HEK293 (cell line): ENCODE measurements at regions not wholly inside any gene's neighbourhood (a gene's known extent, or its start where the extent isn't known, plus 50 kb on each side); places are given as distances from the start of the nearest gene placed in this dataset.

Experiments
- CTCF ChIA-PET: fragments of 350-600 bp; formaldehyde crosslinking; extraction: SDS; loops from one replicate; lab custom pipeline; 2021; ENCODE audit warnings: antibody characterized with exemption; lab: Yijun Ruan, JAX
- POLR2A ChIA-PET: fragments of 300-600 bp; formaldehyde crosslinking; extraction: SDS; loops from one replicate; lab custom pipeline; 2020; ENCODE audit warnings: antibody characterized with exemption, inconsistent platforms; lab: Yijun Ruan, JAX
- H3K27ac ChIP-seq: fragments of 200-500 bp; sonication (Bioruptor generic); 2 replicates; pipeline ENCODE4 v1.5.1; 2014; ENCODE audit warnings: low read depth, low read length, control low read depth, inconsistent platforms; ENCODE audit errors: extremely low read depth
- H3K36me3 ChIP-seq, 2 experiments: fragments of 200-500 bp in 1 of 2; sonication (Bioruptor generic) in 1 of 2; 1 replicate in 1 of 2; 2 replicates in 1 of 2; pipeline ENCODE4 v1.5.1; 2014 to 2017; ENCODE audit warnings: inconsistent platforms in 2 of 2, low read length in 2 of 2; ENCODE audit not compliant: control insufficient read depth in 2 of 2, insufficient read depth in 1 of 2
- H3K4me1 ChIP-seq: fragments of 200-500 bp; sonication (Bioruptor generic); 2 replicates; pipeline ENCODE4 v1.5.1; 2014; ENCODE audit warnings: mild to moderate bottlenecking, low read length, inconsistent platforms; ENCODE audit not compliant: control insufficient read depth, insufficient read depth
- H3K4me3 ChIP-seq: 2 replicates; pipeline ENCODE4 v1.5.1; 2011; ENCODE audit warnings: low read depth, mild to moderate bottlenecking, control low read depth, low read length, moderate library complexity
- H3K9me3 ChIP-seq: fragments of 200-500 bp; sonication (Bioruptor generic); 2 replicates; pipeline ENCODE4 v1.5.1; 2014; ENCODE audit warnings: low read depth, low read length, inconsistent platforms; ENCODE audit not compliant: control insufficient read depth, insufficient read depth
- AEBP2 ChIP-seq: fragments of 450-650 bp; formaldehyde crosslinking; IDR thresholded peaks from 2 replicates; pipeline ENCODE4 v1.5.1; 2016; ENCODE audit warnings: missing biosample characterization, missing genetic modification characterization, borderline replicate concordance
- HOXC10 ChIP-seq: sonication (generic); formaldehyde crosslinking; IDR thresholded peaks from 2 replicates; pipeline ENCODE4 v1.8.1; 2023; ENCODE audit warnings: mild to moderate bottlenecking, missing genetic modification reagents
- KLF7 ChIP-seq: fragments of 450-650 bp; formaldehyde crosslinking; IDR thresholded peaks from 2 replicates; pipeline ENCODE4 v1.5.1; 2016; ENCODE audit warnings: missing biosample characterization, missing genetic modification characterization, borderline replicate concordance
- PRDM10 ChIP-seq: fragments of 450-650 bp; formaldehyde crosslinking; IDR thresholded peaks from 2 replicates; pipeline ENCODE4 v1.5.1; 2016; ENCODE audit warnings: missing biosample characterization, missing genetic modification characterization
- SCRT1 ChIP-seq: fragments of 450-650 bp; formaldehyde crosslinking; IDR thresholded peaks from 2 replicates; pipeline ENCODE4 v1.5.1; 2016; ENCODE audit warnings: missing biosample characterization, missing genetic modification characterization, borderline replicate concordance
- SP7 ChIP-seq: fragments of 450-650 bp; formaldehyde crosslinking; IDR thresholded peaks from 2 replicates; pipeline ENCODE4 v1.5.1; 2016; ENCODE audit warnings: missing biosample characterization, missing genetic modification characterization
- TRIM28 ChIP-seq: IDR thresholded peaks from 2 replicates; pipeline ENCODE4 v1.6.1; 2011; ENCODE audit warnings: low read length, control low read depth, borderline replicate concordance
- ZBTB20 ChIP-seq: fragments of 450-650 bp; formaldehyde crosslinking; IDR thresholded peaks from 2 replicates; pipeline ENCODE4 v1.5.1; 2016; ENCODE audit warnings: missing biosample characterization, missing genetic modification characterization
- ZBTB48 ChIP-seq: fragments of 450-650 bp; formaldehyde crosslinking; IDR thresholded peaks from 2 replicates; pipeline ENCODE4 v1.5.1; 2016; ENCODE audit warnings: missing biosample characterization, missing genetic modification characterization
- ZNF112 ChIP-seq: fragments of 450-650 bp; formaldehyde crosslinking; IDR thresholded peaks from 2 replicates; pipeline ENCODE4 v1.5.0; 2017; ENCODE audit warnings: missing biosample characterization, missing genetic modification characterization
- ZNF169 ChIP-seq: fragments of 450-650 bp; formaldehyde crosslinking; IDR thresholded peaks from 2 replicates; pipeline ENCODE4 v1.5.1; 2016; ENCODE audit warnings: missing biosample characterization, missing genetic modification characterization
- ZNF292 ChIP-seq: fragments of 450-650 bp; formaldehyde crosslinking; IDR thresholded peaks from 2 replicates; pipeline ENCODE4 v1.5.1; 2016; ENCODE audit warnings: low read depth, missing biosample characterization, missing genetic modification characterization, borderline replicate concordance
- ZNF311 ChIP-seq: fragments of 450-650 bp; formaldehyde crosslinking; IDR thresholded peaks from 2 replicates; pipeline ENCODE4 v1.5.1; 2017; ENCODE audit warnings: missing biosample characterization, missing genetic modification characterization, borderline replicate concordance
- ZNF37A ChIP-seq: fragments of 450-650 bp; IDR thresholded peaks from 2 replicates; pipeline ENCODE4 v1.5.1; 2018; ENCODE audit warnings: missing biosample characterization, missing genetic modification characterization
- ZNF560 ChIP-seq: fragments of 450-650 bp; formaldehyde crosslinking; IDR thresholded peaks from 2 replicates; pipeline ENCODE4 v1.5.1; 2017; ENCODE audit warnings: missing biosample characterization, missing genetic modification characterization, borderline replicate concordance
- ZNF580 ChIP-seq: fragments of 450-650 bp; formaldehyde crosslinking; IDR thresholded peaks from 2 replicates; pipeline ENCODE4 v1.5.1; 2016; ENCODE audit warnings: missing biosample characterization, missing genetic modification characterization
- ZNF660 ChIP-seq: fragments of 450-650 bp; IDR thresholded peaks from 2 replicates; pipeline ENCODE4 v1.5.1; 2018; ENCODE audit warnings: missing biosample characterization, mild to moderate bottlenecking, missing genetic modification characterization
- ZNF843 ChIP-seq: fragments of 450-650 bp; formaldehyde crosslinking; IDR thresholded peaks from 2 replicates; pipeline ENCODE4 v1.5.1; 2016; ENCODE audit warnings: missing biosample characterization, missing genetic modification characterization
- TF ChIP-seq, protein P1 (sequence below): fragments of 450-650 bp; formaldehyde crosslinking; IDR thresholded peaks from 2 replicates; pipeline ENCODE4 v1.5.1; 2017; ENCODE audit warnings: missing biosample characterization, missing genetic modification characterization
- TF ChIP-seq, protein P2 (sequence below): fragments of 450-650 bp; formaldehyde crosslinking; IDR thresholded peaks from 2 replicates; pipeline ENCODE4 v1.5.1; 2016; ENCODE audit warnings: missing biosample characterization, missing genetic modification characterization

GRCh38 chr12:105576261-105576660 lies 245.8 kb downstream of the C12orf75 start:
- Histone ChIP-seq H3K36me3 (no peaks in the 10 kb centered on the region), H3K4me1 (peaks cover 9% of the 10 kb centered on the region), H3K4me3 (no peak overlapping the region), H3K9me3 (no peaks in the 10 kb centered on the region), H3K27ac (no peak overlapping the region)
- ChIA-PET CTCF (interaction anchor here (1.3 to 1.7 kb wide), 2 partner anchors 11 to 156 kb away, joined by 4 to 5 read pairs; no protein-coding TSS in a partner anchor), POLR2A (no interaction called here)
- TF ChIP-seq ZNF292 (tag by site-specific recombination) (no peak), HOXC10 (no peak)
- TF ChIP-seq, protein P1, sequence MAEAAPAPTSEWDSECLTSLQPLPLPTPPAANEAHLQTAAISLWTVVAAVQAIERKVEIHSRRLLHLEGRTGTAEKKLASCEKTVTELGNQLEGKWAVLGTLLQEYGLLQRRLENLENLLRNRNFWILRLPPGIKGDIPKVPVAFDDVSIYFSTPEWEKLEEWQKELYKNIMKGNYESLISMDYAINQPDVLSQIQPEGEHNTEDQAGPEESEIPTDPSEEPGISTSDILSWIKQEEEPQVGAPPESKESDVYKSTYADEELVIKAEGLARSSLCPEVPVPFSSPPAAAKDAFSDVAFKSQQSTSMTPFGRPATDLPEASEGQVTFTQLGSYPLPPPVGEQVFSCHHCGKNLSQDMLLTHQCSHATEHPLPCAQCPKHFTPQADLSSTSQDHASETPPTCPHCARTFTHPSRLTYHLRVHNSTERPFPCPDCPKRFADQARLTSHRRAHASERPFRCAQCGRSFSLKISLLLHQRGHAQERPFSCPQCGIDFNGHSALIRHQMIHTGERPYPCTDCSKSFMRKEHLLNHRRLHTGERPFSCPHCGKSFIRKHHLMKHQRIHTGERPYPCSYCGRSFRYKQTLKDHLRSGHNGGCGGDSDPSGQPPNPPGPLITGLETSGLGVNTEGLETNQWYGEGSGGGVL = peak; percentile 46; the same call in 1 of the 2 replicates

- H3K4me1 ChIP-seq = peaks cover 5% of the 10 kb centered on the region
- H3K4me3 ChIP-seq = no peak overlapping the region
- ChIA-PET POLR2A (interaction anchor here (1.3 kb wide), 1 partner anchor 18 kb away, joined by 6 read pairs; no protein-coding TSS in a partner anchor), CTCF (interaction anchor here (0.6 kb wide), 1 partner anchor 36 kb away, joined by 3 read pairs; no protein-coding TSS in a partner anchor)
- H3K36me3 ChIP-seq = no peaks in the 10 kb centered on the region
- H3K27ac ChIP-seq = peak overlapping the region; percentile 47
- H3K9me3 ChIP-seq = no peaks in the 10 kb centered on the region
- TF ChIP-seq SCRT1 (tag by site-specific recombination) (0 out of 2 replicates have a peak, but pooled peaks have one; percentile 34), ZBTB20 (no peak), SP7 (tag by site-specific recombination) (peak; percentile 95), ZNF112 (tag by site-specific recombination) (no peak), KLF7 (tag by site-specific recombination) (no peak), TRIM28 (0 out of 2 replicates have a peak, but pooled peaks have one; percentile 22), ZNF311 (tag by site-specific recombination) (no peak), ZNF843 (tag by site-specific recombination) (peak; percentile 96), PRDM10 (tag by site-specific recombination) (0 out of 2 replicates have a peak, but pooled peaks have one; percentile 7), ZNF580 (tag by site-specific recombination) (peak; percentile 93), ZBTB48 (tag by site-specific recombination) (no peak), ZNF37A (tag by site-specific recombination) (no peak), AEBP2 (tag by site-specific recombination) (no peak), ZNF560 (tag by site-specific recombination) (no peak), ZNF660 (tag by site-specific recombination) (peak; percentile 68; the same call in 1 of the 2 replicates), ZNF169 (tag by site-specific recombination) (no peak)
- TF ChIP-seq, protein P2, sequence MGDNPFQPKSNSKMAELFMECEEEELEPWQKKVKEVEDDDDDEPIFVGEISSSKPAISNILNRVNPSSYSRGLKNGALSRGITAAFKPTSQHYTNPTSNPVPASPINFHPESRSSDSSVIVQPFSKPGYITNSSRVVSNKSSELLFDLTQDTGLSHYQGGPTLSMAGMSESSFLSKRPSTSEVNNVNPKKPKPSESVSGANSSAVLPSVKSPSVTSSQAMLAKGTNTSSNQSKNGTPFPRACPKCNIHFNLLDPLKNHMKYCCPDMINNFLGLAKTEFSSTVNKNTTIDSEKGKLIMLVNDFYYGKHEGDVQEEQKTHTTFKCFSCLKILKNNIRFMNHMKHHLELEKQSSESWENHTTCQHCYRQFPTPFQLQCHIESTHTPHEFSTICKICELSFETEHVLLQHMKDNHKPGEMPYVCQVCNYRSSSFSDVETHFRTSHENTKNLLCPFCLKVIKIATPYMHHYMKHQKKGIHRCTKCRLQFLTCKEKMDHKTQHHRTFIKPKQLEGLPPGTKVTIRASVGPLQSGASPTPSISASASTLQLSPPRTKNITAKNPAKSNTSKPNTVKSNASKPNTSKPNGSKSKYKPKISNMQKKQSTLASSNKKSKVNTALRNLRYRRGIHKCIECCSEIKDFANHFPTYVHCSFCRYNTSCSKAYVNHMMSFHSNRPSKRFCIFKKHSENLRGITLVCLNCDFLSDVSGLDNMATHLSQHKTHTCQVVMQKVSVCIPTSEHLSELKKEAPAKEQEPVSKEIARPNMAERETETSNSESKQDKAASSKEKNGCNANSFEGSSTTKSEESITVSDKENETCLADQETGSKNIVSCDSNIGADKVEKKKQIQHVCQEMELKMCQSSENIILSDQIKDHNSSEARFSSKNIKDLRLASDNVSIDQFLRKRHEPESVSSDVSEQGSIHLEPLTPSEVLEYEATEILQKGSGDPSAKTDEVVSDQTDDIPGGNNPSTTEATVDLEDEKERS (tag by site-specific recombination) = no peak
- TF ChIP-seq, protein P1 = peak; percentile 15; the same call in 1 of the 2 replicates
Measured at GRCh38 chr12:105580821-105581352, 250.4 kb downstream of the C12orf75 start.
